Left lung (tissue), 4 donors: ENCODE measurements at regions not wholly inside any gene's neighbourhood (a gene's known extent, or its start where the extent isn't known, plus 50 kb on each side); places are given as distances from the start of the nearest gene placed in this dataset.

Source experiments
- ATAC-seq: fragments of 200-7000 bp; cut with Tn5 transposase; one replicate; pipeline ENCODE4 v1.9.1; 2020; ENCODE audit warnings: moderate library complexity
- DNase-seq, 4 donors: peaks; one replicate each; pipeline ENCODE4 v3.0.0-alpha.2; 2013 to 2020
- H3K27ac ChIP-seq, 2 donors: fragments of 200-600 bp; sonication (generic) in 1 of 2; one replicate each; pipeline versions ENCODE4 v1.5.0 to v1.8.0; 2020 to 2021
- H3K27me3 ChIP-seq, 2 donors: fragments of 200-600 bp; sonication (generic) in 1 of 2; one replicate each; pipeline versions ENCODE4 v1.5.0 to v1.8.0; 2020 to 2021
- H3K36me3 ChIP-seq, 2 donors: fragments of 200-600 bp; sonication (generic) in 1 of 2; one replicate each; pipeline versions ENCODE4 v1.5.0 to v1.8.0; 2020 to 2021
- H3K4me1 ChIP-seq, 2 donors: fragments of 200-600 bp; one replicate each; pipeline ENCODE4 v1.8.0; 2021
- H3K4me3 ChIP-seq, 2 donors: fragments of 200-600 bp; sonication (generic) in 1 of 2; one replicate each; pipeline versions ENCODE4 v1.5.0 to v1.8.0; 2020 to 2021; ENCODE audit warnings: mild to moderate bottlenecking in 1 of 2
- H3K9me3 ChIP-seq, 2 donors: fragments of 200-600 bp; sonication (generic) in 1 of 2; one replicate each; pipeline versions ENCODE4 v1.5.0 to v1.8.0; 2020 to 2021
- CTCF ChIP-seq, 2 donors: fragments of 200-600 bp; sonication (generic) in 1 of 2; IDR thresholded peaks; one replicate each; pipeline versions ENCODE4 v1.5.0 to v1.8.0; 2021; ENCODE audit warnings: antibody characterized with exemption in 2 of 2
- intact Hi-C, 2 donors: fragments of 100-400 bp; cut with DNase I; formaldehyde crosslinking; loops; one replicate each; pipeline versions ENCODE4 v1.11.2 to v1.14.2; 2022
- donor health status: DM: no; HTN: yes; CAD: no.
- donor health status: DM: no; HTN: no; CAD: no.

DNA sequence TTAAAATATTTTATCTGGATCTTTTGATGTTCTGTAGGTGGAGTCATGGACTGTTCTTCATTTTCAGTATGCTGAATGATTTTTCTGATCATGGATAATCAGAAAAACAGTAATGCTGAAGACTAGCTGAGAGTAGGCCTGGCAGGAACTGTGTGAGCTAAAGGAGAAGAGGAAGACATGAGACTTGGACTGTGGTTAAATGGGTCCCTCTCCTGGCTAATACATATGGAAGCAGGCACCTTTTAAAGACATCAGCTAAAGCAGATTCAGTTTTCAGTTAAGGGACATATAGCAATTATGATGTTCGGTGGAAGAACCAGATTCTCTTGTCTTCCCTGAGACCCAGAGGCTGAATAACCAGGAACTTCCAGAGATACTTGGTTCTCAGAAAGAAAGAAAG is 169.4 kb downstream of the OLFM4 start:
- Histone ChIP-seq H3K36me3 (no peaks in the 10 kb centered on the region), H3K4me3 (no peak overlapping the region), H3K9me3 (no peaks in the 10 kb centered on the region), H3K27ac (no peak overlapping the region), H3K27me3 (peaks cover 28 to 54% of the 10 kb centered on the region in 2 donors), H3K4me1 (no peaks in the 10 kb centered on the region)
- TF ChIP-seq CTCF (IDR thresholded peaks at IDR 0.05): no peak
- no peak for DNase-seq
- ATAC-seq: no peak
- intact Hi-C loops: no loop called here

GRCh38 chr13:53198736-53199135 is 170.1 kb downstream of the OLFM4 start:
- intact Hi-C loops: no loop called here
- no peak for ATAC-seq

DNA sequence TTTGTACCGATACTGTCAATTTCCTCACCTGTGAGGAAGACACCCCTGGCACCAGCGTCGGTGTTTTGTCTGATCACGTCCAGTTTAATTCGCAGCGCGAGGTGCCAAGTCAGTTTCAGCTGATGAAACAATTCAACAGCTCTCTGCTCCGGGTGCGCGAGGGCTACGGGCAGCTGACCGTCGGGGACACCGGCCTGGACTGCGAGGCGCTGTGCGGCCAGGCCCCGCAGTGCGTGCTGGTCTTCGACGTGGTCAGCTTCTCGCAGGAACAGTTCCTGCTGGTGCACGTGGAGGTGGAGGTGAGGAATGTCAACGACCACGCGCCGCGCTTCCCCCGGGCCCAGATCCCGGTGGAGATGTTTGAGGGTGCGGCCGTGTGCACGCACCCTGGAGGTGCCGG is 171.5 kb downstream of the OLFM4 start:
- intact Hi-C loops: no loop called here
- Histone ChIP-seq H3K27ac (no peak overlapping the region), H3K36me3 (no peaks in the 10 kb centered on the region), H3K4me1 (no peaks in the 10 kb centered on the region), H3K9me3 (no peaks in the 10 kb centered on the region), H3K27me3 (peaks cover 28 to 59% of the 10 kb centered on the region in 2 donors), H3K4me3 (no peak overlapping the region)
- TF ChIP-seq CTCF (IDR thresholded peaks at IDR 0.05): no peak
- DNase-seq (peak in 1 of 4 donors; percentile 65), ATAC-seq (no peak)

More at GRCh38 chr13:53198736-53199135, 170.1 kb downstream of the OLFM4 start:
- Histone ChIP-seq H3K4me1 (no peaks in the 10 kb centered on the region), H3K36me3 (no peaks in the 10 kb centered on the region), H3K9me3 (no peaks in the 10 kb centered on the region), H3K4me3 (no peak overlapping the region), H3K27me3 (peaks cover 28 to 61% of the 10 kb centered on the region in 2 donors), H3K27ac (no peak overlapping the region)
- TF ChIP-seq CTCF (IDR thresholded peaks at IDR 0.05): no peak
- DNase-seq: no peak

DNA sequence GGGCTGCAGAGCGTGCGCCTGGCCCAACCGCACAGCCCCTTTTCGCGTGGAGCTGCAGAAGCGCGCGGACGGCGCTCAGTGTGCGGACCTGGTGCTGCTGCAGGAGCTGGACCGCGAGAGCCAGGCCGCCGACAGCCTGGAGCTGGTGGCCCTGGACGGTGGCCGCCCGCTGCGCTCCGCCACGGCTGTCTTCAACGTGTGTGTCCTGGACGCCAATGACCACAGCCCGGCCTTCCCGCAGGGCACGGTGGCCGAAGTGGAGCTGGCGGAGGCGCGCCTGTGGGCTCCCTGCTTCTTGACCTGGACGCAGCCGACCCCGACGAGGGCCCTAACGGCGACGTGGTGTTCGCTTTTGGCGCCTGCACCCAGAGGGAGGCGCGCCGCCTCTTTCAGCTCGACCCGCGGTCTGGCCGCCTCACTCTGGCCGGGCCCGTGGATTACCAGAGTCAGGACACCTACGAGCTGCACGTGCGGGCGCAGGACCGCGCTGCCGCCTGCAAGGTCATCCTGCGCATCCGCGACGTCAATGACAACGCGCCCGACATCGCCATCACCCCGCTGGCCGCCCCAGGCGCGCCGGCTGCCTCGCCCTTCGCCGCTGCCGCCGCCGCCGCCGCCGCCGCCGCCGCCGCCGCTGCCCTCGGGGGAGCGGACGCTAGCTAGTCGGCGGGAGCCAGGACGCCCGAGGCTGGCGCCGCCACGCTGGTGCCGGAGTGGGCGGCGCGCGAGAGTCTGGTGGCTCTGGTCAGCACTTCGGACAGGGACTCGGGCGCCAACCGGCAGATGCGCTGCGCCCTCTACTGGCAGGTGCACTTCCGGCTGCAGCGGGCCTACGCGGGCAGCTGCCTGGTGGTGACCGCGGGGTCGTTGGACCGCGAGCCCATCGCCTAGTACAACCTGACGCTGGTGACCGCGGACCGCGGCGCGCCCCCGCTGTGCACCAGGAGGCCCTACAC is 172.2 kb downstream of the OLFM4 start:
- H3K4me1 ChIP-seq: no peaks in the 10 kb centered on the region
- no peak for TF ChIP-seq CTCF (IDR thresholded peaks at IDR 0.05)
- H3K4me3 ChIP-seq: no peak overlapping the region
- no peaks in the 10 kb centered on the region for H3K36me3 ChIP-seq
- DNase-seq: peak; percentile 37 to 78 (median 58)
- peak; percentile 95 for ATAC-seq
- peaks cover 28 to 59% of the 10 kb centered on the region in 2 donors for H3K27me3 ChIP-seq
- no peaks in the 10 kb centered on the region for H3K9me3 ChIP-seq
- no peak overlapping the region for H3K27ac ChIP-seq
- intact Hi-C loops: no loop called here

- H3K27ac ChIP-seq: no peak overlapping the region
- H3K27me3 ChIP-seq: peaks cover 28 to 59% of the 10 kb centered on the region in 2 donors
- ATAC-seq (peak; percentile 58), DNase-seq (peak in 2 of 4 donors; percentile 40 to 79)
- no peaks in the 10 kb centered on the region for H3K36me3 ChIP-seq
- H3K9me3 ChIP-seq: no peaks in the 10 kb centered on the region
- H3K4me3 ChIP-seq: no peak overlapping the region
- intact Hi-C loops: no loop called here
- no peaks in the 10 kb centered on the region for H3K4me1 ChIP-seq
- TF ChIP-seq CTCF (IDR thresholded peaks at IDR 0.05): no peak
Observed at GRCh38 chr13:53201454-53202225, 173.0 kb downstream of the OLFM4 start.
